ENCODE measurements at regions not wholly inside any gene's neighbourhood (a gene's known extent, or its start where the extent isn't known, plus 50 kb on each side); places are given as distances from the start of the nearest gene placed in this dataset.

DNA sequence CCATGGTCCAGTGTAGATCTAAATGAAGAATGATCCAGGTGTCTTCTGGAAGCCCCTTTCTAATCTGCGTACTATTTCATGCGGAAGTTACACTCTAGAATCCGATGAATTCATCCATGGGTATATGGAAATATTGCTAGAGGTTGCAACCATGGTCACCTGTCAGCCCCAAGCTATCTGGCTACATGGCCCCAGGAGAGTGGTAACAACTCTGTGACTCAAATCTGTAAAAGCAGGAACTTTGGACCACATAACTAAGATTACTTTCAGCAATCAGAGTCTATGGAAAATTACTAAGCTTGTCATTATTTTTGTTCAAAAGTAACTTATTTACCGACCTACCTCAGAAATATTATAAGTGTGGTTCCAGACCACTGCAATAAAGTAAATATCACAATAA is 150.6 kb upstream of the MED14 start:
- Histone ChIP-seq H2AFZ (ENCODE audit: control insufficient read depth, low read length) (no peak overlapping the region), H3K27me3 (ENCODE audit: control insufficient read depth, extremely low read depth, insufficient read depth, low read length) (no peaks in the 10 kb centered on the region), H3K36me3 (ENCODE audit: control insufficient read depth in 2 of 2, extremely low read depth in 1 of 2, insufficient read depth in 2 of 2, low read length in 2 of 2) (no peaks in the 10 kb centered on the region), H3K9me1 (ENCODE audit: control insufficient read depth, extremely low read depth, insufficient read depth, low read length) (no peaks in the 10 kb centered on the region), H3K9ac (ENCODE audit: control insufficient read depth, extremely low read depth, insufficient read depth, low read length) (no peak overlapping the region), H3K9me3 (ENCODE audit: control insufficient read depth, low read depth, low read length) (no peaks in the 10 kb centered on the region), H3K4me2 (ENCODE audit: control insufficient read depth, extremely low read depth, insufficient read depth, low read depth, low read length) (no peak overlapping the region), H4K20me1 (ENCODE audit: control insufficient read depth, extremely low read depth, insufficient read depth, low read length) (no peaks in the 10 kb centered on the region), H3K79me2 (ENCODE audit: control insufficient read depth, insufficient read depth, low read length) (no peaks in the 10 kb centered on the region), H3K27ac (ENCODE audit: control insufficient read depth, insufficient read depth, low read length) (no peak overlapping the region), H3K4me1 (ENCODE audit: control insufficient read depth, extremely low read depth, insufficient read depth, low read length) (no peaks in the 10 kb centered on the region), H3K4me3 (ENCODE audit: control insufficient read depth in 2 of 3, extremely low read depth in 1 of 3, insufficient read depth in 2 of 3, low read depth in 1 of 3, low read length in 3 of 3) (no peak overlapping the region)
- dilution Hi-C loops (cut with MboI; ENCODE audit: extremely low pct_ligation_motif_present, low sequenced_read_pairs) = no loop called here
- FAIRE-seq (no peak), DNase-seq (ENCODE audit: low read depth, low spot score) (no peak)
- TF ChIP-seq EZH2 (IDR thresholded peaks at IDR 0.05; ENCODE audit: low read length) = no peak
- TF ChIP-seq, protein P1, sequence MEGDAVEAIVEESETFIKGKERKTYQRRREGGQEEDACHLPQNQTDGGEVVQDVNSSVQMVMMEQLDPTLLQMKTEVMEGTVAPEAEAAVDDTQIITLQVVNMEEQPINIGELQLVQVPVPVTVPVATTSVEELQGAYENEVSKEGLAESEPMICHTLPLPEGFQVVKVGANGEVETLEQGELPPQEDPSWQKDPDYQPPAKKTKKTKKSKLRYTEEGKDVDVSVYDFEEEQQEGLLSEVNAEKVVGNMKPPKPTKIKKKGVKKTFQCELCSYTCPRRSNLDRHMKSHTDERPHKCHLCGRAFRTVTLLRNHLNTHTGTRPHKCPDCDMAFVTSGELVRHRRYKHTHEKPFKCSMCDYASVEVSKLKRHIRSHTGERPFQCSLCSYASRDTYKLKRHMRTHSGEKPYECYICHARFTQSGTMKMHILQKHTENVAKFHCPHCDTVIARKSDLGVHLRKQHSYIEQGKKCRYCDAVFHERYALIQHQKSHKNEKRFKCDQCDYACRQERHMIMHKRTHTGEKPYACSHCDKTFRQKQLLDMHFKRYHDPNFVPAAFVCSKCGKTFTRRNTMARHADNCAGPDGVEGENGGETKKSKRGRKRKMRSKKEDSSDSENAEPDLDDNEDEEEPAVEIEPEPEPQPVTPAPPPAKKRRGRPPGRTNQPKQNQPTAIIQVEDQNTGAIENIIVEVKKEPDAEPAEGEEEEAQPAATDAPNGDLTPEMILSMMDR (optimal IDR thresholded peaks at IDR 0.05 in 1 of 3, IDR thresholded peaks at IDR 0.05 in 1 of 3, conservative IDR thresholded peaks at IDR 0.05 in 1 of 3; ENCODE audit: extremely low read depth in 1 of 3, insufficient read depth in 2 of 3, low read length in 3 of 3) = no peak

DNA sequence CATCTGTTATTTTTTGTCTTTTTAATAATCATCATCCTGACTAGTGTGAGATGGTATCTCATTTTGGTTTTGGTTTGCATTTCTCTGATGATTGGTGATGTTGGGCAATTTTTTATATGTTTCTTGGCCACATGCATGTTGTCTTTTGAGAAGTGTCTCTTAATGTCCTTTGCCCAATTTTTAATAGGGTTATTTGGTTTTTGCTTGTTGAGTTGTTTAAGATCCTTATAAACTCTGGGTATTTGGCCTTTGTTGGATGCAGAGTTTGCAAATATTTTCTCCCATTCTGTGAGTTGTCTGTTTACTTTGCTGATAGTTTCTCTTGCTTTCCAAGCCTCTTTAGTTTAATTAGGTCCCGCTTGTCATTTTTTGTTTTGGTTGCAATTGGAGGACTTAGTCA is 152.1 kb upstream of the MED14 start:
- no peak for TF ChIP-seq EZH2 (IDR thresholded peaks at IDR 0.05; ENCODE audit: low read length)
- TF ChIP-seq, protein P1 (optimal IDR thresholded peaks at IDR 0.05 in 1 of 3, IDR thresholded peaks at IDR 0.05 in 1 of 3, conservative IDR thresholded peaks at IDR 0.05 in 1 of 3; ENCODE audit: extremely low read depth in 1 of 3, insufficient read depth in 2 of 3, low read length in 3 of 3) = no peak
- H3K27me3 ChIP-seq (ENCODE audit: control insufficient read depth, extremely low read depth, insufficient read depth, low read length) = no peaks in the 10 kb centered on the region
- FAIRE-seq (no peak), DNase-seq (ENCODE audit: low read depth, low spot score) (no peak)
- no peak overlapping the region for H3K4me2 ChIP-seq (ENCODE audit: control insufficient read depth, extremely low read depth, insufficient read depth, low read depth, low read length)
- dilution Hi-C loops (cut with MboI; ENCODE audit: extremely low pct_ligation_motif_present, low sequenced_read_pairs) = no loop called here
- no peak overlapping the region for H3K9ac ChIP-seq (ENCODE audit: control insufficient read depth, extremely low read depth, insufficient read depth, low read length)
- no peaks in the 10 kb centered on the region for H3K9me3 ChIP-seq (ENCODE audit: control insufficient read depth, low read depth, low read length)
- no peak overlapping the region for H2AFZ ChIP-seq (ENCODE audit: control insufficient read depth, low read length)
- H3K4me3 ChIP-seq (ENCODE audit: control insufficient read depth in 2 of 3, extremely low read depth in 1 of 3, insufficient read depth in 2 of 3, low read depth in 1 of 3, low read length in 3 of 3) = no peak overlapping the region
- H3K79me2 ChIP-seq (ENCODE audit: control insufficient read depth, insufficient read depth, low read length) = no peaks in the 10 kb centered on the region
- H3K9me1 ChIP-seq (ENCODE audit: control insufficient read depth, extremely low read depth, insufficient read depth, low read length) = no peaks in the 10 kb centered on the region
- H3K4me1 ChIP-seq (ENCODE audit: control insufficient read depth, extremely low read depth, insufficient read depth, low read length) = no peaks in the 10 kb centered on the region
- no peaks in the 10 kb centered on the region for H4K20me1 ChIP-seq (ENCODE audit: control insufficient read depth, extremely low read depth, insufficient read depth, low read length)
- H3K27ac ChIP-seq (ENCODE audit: control insufficient read depth, insufficient read depth, low read length) = no peak overlapping the region
- H3K36me3 ChIP-seq (ENCODE audit: control insufficient read depth in 2 of 2, extremely low read depth in 1 of 2, insufficient read depth in 2 of 2, low read length in 2 of 2) = no peaks in the 10 kb centered on the region

Data from keratinocyte (primary cell).